Endodermal cell (in vitro differentiated cells): ENCODE measurements at regions not wholly inside any gene's neighbourhood (a gene's known extent, or its start where the extent isn't known, plus 50 kb on each side); places are given as distances from the start of the nearest gene placed in this dataset.

Experiments used
- DNase-seq: peaks from one replicate; pipeline ENCODE4 v3.0.0-alpha.2; 2017
- H3K27ac ChIP-seq: 2 replicates; pipeline ENCODE4 v1.5.1; 2013; ENCODE audit warnings: mild to moderate bottlenecking, low read depth, low read length, moderate library complexity
- H3K27me3 ChIP-seq: 2 replicates; pipeline ENCODE4 v1.6.1; 2013; ENCODE audit warnings: mild to moderate bottlenecking, low read length, moderate library complexity; ENCODE audit not compliant: insufficient read depth, control insufficient read depth, poor library complexity, severe bottlenecking
- H3K36me3 ChIP-seq: 2 replicates; pipeline ENCODE4 v1.7.0; 2013; ENCODE audit warnings: mild to moderate bottlenecking, low read length, moderate library complexity; ENCODE audit not compliant: control insufficient read depth, insufficient read depth
- H3K4me1 ChIP-seq: one replicate; pipeline ENCODE4 v1.7.0; 2013; ENCODE audit warnings: low read length; ENCODE audit not compliant: control insufficient read depth, insufficient read depth
- H3K4me3 ChIP-seq: 2 replicates; pipeline ENCODE4 v1.5.1; 2013; ENCODE audit warnings: mild to moderate bottlenecking, low read length, moderate library complexity
- H3K9ac ChIP-seq: 2 replicates; pipeline ENCODE4 v1.6.1; 2013; ENCODE audit warnings: mild to moderate bottlenecking, low read length, moderate library complexity; ENCODE audit not compliant: poor library complexity, severe bottlenecking; ENCODE audit errors: extremely low read depth
- H3K9me3 ChIP-seq: 2 replicates; pipeline ENCODE4 v1.6.1; 2013; ENCODE audit warnings: mild to moderate bottlenecking, low read length, moderate library complexity; ENCODE audit not compliant: control insufficient read depth
- H3K27ac Mint-ChIP-seq: 2 replicates; pipeline ENCODE4 v1.8.0; 2020; ENCODE audit warnings: mixed read lengths
- H3K27me3 Mint-ChIP-seq: 2 replicates; pipeline ENCODE4 v1.8.0; 2021; ENCODE audit warnings: mild to moderate bottlenecking, mixed read lengths; ENCODE audit not compliant: insufficient read depth
- H3K36me3 Mint-ChIP-seq: 2 replicates; pipeline ENCODE4 v1.8.0; 2020; ENCODE audit warnings: low read depth, mixed read lengths
- H3K4me1 Mint-ChIP-seq: 2 replicates; pipeline ENCODE4 v1.8.0; 2020; ENCODE audit warnings: mixed read lengths
- H3K4me3 Mint-ChIP-seq: 2 replicates; pipeline ENCODE4 v1.8.0; 2020; ENCODE audit warnings: mild to moderate bottlenecking, moderate library complexity, mixed read lengths
- H3K9me3 Mint-ChIP-seq: 2 replicates; pipeline ENCODE4 v1.8.0; 2020; ENCODE audit warnings: mild to moderate bottlenecking, mixed read lengths
- CTCF ChIP-seq: fragments of 200-600 bp; sonication (generic); conservative IDR thresholded peaks from 2 replicates; pipeline ENCODE4 v1.5.0; 2021; ENCODE audit warnings: antibody characterized with exemption, mild to moderate bottlenecking
- WGBS, 2 experiments: methylation state at CpG; one replicate each; pipeline versions ENCODE4 v1.1.5 to v1.1.7; 2013; ENCODE audit warnings: missing lambda C conversion rate in 2 of 2, mixed read lengths in 1 of 2; ENCODE audit not compliant: insufficient coverage in 1 of 2, insufficient read length in 1 of 2; 5-methylcytosine and 5-hydroxymethylcytosine counted together

GRCh38 chr10:10872764-10873163, 144.9 kb upstream of the CELF2 start:
- no peaks in the 10 kb centered on the region for H3K27me3 Mint-ChIP-seq
- peaks cover 22% of the 10 kb centered on the region for H3K4me1 Mint-ChIP-seq
- Histone ChIP-seq H3K4me1 (no peaks in the 10 kb centered on the region), H3K9me3 (no peaks in the 10 kb centered on the region), H3K27ac (peak overlapping the region; percentile 4), H3K9ac (no peak overlapping the region), H3K4me3 (no peak overlapping the region), H3K36me3 (no peaks in the 10 kb centered on the region), H3K27me3 (no peaks in the 10 kb centered on the region)
- no peak for TF ChIP-seq CTCF
- H3K9me3 Mint-ChIP-seq = no peaks in the 10 kb centered on the region
- DNase-seq = no peak
- no peak overlapping the region for H3K27ac Mint-ChIP-seq
- 85% methylated on average over 2 of the region's 2 CpGs; no CpG with 5 or more reads in 1 of the 2 experiments for WGBS, 2 experiments
- H3K4me3 Mint-ChIP-seq = no peak overlapping the region
- H3K36me3 Mint-ChIP-seq = no peaks in the 10 kb centered on the region

GRCh38 chr10:10873289-10873688, 144.4 kb upstream of the CELF2 start:
- Histone ChIP-seq H3K4me1 (no peaks in the 10 kb centered on the region), H3K9me3 (no peaks in the 10 kb centered on the region), H3K4me3 (no peak overlapping the region), H3K27ac (no peak overlapping the region), H3K9ac (no peak overlapping the region), H3K36me3 (no peaks in the 10 kb centered on the region), H3K27me3 (no peaks in the 10 kb centered on the region)
- no peaks in the 10 kb centered on the region for H3K9me3 Mint-ChIP-seq
- H3K27ac Mint-ChIP-seq = no peak overlapping the region
- H3K4me3 Mint-ChIP-seq = no peak overlapping the region
- no peaks in the 10 kb centered on the region for H3K36me3 Mint-ChIP-seq
- peaks cover 22% of the 10 kb centered on the region for H3K4me1 Mint-ChIP-seq
- 93% methylated on average over 4 of the region's 4 CpGs; no CpG with 5 or more reads in 1 of the 2 experiments for WGBS, 2 experiments
- DNase-seq = no peak
- no peak for TF ChIP-seq CTCF
- H3K27me3 Mint-ChIP-seq = no peaks in the 10 kb centered on the region

GRCh38 chr10:10873915-10874314, 143.8 kb upstream of the CELF2 start:
- Mint-ChIP-seq H3K9me3 (no peaks in the 10 kb centered on the region), H3K27me3 (no peaks in the 10 kb centered on the region)
- TF ChIP-seq CTCF = no peak

More at GRCh38 chr10:10873915-10874314, 143.8 kb upstream of the CELF2 start:
- WGBS, 2 experiments = 93 to 95% methylated on average over 3 of the region's 3 CpGs
- Histone ChIP-seq H3K9ac (no peak overlapping the region), H3K27me3 (no peaks in the 10 kb centered on the region), H3K9me3 (no peaks in the 10 kb centered on the region), H3K4me1 (no peaks in the 10 kb centered on the region), H3K4me3 (no peak overlapping the region), H3K36me3 (no peaks in the 10 kb centered on the region), H3K27ac (no peak overlapping the region)
- peaks cover 26% of the 10 kb centered on the region for H3K4me1 Mint-ChIP-seq
- H3K27ac Mint-ChIP-seq = no peak overlapping the region
- no peak for DNase-seq
- no peak overlapping the region for H3K4me3 Mint-ChIP-seq
- H3K36me3 Mint-ChIP-seq = no peaks in the 10 kb centered on the region
